ENCODE measurements at regions not wholly inside any gene's neighbourhood (a gene's known extent, or its start where the extent isn't known, plus 50 kb on each side); places are given as distances from the start of the nearest gene placed in this dataset.
"Not testable (repeated sequence)": the region's sequence is repeated elsewhere in the genome, so short reads cannot be mapped to it uniquely, and the experiment has no call there.

DNA sequence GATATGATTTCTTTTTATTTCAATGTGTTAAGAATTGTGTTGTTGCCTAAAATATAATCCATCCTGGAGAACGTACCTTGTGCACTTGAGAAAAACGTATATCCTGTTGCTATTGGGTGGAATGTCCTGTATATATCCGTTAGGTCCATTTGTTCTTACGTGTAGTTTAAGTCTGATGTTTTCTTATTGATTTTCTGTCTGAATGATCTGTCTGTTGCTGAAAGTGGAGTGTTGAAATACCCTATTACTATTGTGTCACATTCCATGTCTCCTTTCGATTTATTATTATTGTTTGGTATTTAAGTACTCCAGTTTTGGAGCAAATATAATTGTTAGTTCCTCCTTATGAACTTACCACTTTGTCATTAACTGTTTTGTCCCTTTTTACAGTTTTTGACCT is 270.6 kb downstream of the UBE2NL start:
- ATAC-seq; CTCF ChIA-PET; H3K27me3 Mint-ChIP-seq; H3K4me1 Mint-ChIP-seq (ENCODE audit: low read depth); POLR2A ChIA-PET; H3K4me3 Mint-ChIP-seq; H3K36me3 Mint-ChIP-seq (ENCODE audit: low read depth); H3K27ac Mint-ChIP-seq; intact Hi-C loops (cut with micrococcal nuclease); H3K9me3 Mint-ChIP-seq; DNase-seq: not testable (repeated sequence)

DNA sequence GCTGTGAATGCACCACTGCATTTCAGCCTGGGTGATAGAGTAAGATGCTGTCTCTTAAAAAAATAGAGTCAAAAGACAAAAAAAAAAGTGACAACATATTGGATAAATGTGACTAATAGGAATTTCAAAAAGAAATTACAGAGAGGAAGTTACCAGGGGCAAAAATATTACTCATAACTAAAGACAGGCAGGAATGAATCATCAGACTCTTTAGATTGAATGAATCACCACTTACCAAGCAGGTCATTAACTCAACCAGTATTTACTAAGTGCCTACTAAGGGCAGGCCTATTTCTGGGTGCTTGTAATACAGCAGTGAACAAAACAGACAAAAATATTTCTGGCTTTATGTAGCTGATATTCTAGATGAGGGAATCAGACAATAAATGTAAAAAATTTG is 301.3 kb downstream of the UBE2NL start:
- DNase-seq; H3K27me3 Mint-ChIP-seq; intact Hi-C loops (cut with micrococcal nuclease); H3K9me3 Mint-ChIP-seq; H3K27ac Mint-ChIP-seq; H3K36me3 Mint-ChIP-seq (ENCODE audit: low read depth); H3K4me1 Mint-ChIP-seq (ENCODE audit: low read depth); POLR2A ChIA-PET; CTCF ChIA-PET; H3K4me3 Mint-ChIP-seq: not testable (repeated sequence)
- ATAC-seq: peak; percentile 78

- H3K9me3 Mint-ChIP-seq; H3K4me3 Mint-ChIP-seq; H3K36me3 Mint-ChIP-seq (ENCODE audit: low read depth); DNase-seq; H3K27me3 Mint-ChIP-seq; POLR2A ChIA-PET; H3K27ac Mint-ChIP-seq; H3K4me1 Mint-ChIP-seq (ENCODE audit: low read depth); intact Hi-C loops (cut with micrococcal nuclease); ATAC-seq; CTCF ChIA-PET: not testable (repeated sequence)
These were observed 304.6 kb downstream of the UBE2NL start for GRCh38 chrX:144188489-144188888.

GRCh38 chrX:144197057-144197456 is 313.2 kb downstream of the UBE2NL start:
- H3K4me1 Mint-ChIP-seq (ENCODE audit: low read depth): not testable (repeated sequence)

GRCh38 chrX:144202726-144203125 is 318.9 kb downstream of the UBE2NL start:
- H3K27ac Mint-ChIP-seq; intact Hi-C loops (cut with micrococcal nuclease); DNase-seq; ATAC-seq; H3K27me3 Mint-ChIP-seq; H3K36me3 Mint-ChIP-seq (ENCODE audit: low read depth); H3K4me3 Mint-ChIP-seq; CTCF ChIA-PET; H3K4me1 Mint-ChIP-seq (ENCODE audit: low read depth); POLR2A ChIA-PET; H3K9me3 Mint-ChIP-seq: not testable (repeated sequence)

More at GRCh38 chrX:144197057-144197456, 313.2 kb downstream of the UBE2NL start:
- H3K27ac Mint-ChIP-seq; H3K9me3 Mint-ChIP-seq; H3K36me3 Mint-ChIP-seq (ENCODE audit: low read depth); intact Hi-C loops (cut with micrococcal nuclease); DNase-seq; H3K4me3 Mint-ChIP-seq; ATAC-seq; POLR2A ChIA-PET; CTCF ChIA-PET; H3K27me3 Mint-ChIP-seq: not testable (repeated sequence)

GRCh38 chrX:144208360-144209024 is 324.6 kb downstream of the UBE2NL start:
- H3K4me3 Mint-ChIP-seq; ATAC-seq; H3K27me3 Mint-ChIP-seq; DNase-seq; intact Hi-C loops (cut with micrococcal nuclease); H3K9me3 Mint-ChIP-seq; H3K36me3 Mint-ChIP-seq (ENCODE audit: low read depth); CTCF ChIA-PET; POLR2A ChIA-PET; H3K27ac Mint-ChIP-seq; H3K4me1 Mint-ChIP-seq (ENCODE audit: low read depth): not testable (repeated sequence)

- intact Hi-C loops (cut with micrococcal nuclease): no loop called here
- POLR2A ChIA-PET: no interaction called here
- TF ChIP-seq, protein P1, sequence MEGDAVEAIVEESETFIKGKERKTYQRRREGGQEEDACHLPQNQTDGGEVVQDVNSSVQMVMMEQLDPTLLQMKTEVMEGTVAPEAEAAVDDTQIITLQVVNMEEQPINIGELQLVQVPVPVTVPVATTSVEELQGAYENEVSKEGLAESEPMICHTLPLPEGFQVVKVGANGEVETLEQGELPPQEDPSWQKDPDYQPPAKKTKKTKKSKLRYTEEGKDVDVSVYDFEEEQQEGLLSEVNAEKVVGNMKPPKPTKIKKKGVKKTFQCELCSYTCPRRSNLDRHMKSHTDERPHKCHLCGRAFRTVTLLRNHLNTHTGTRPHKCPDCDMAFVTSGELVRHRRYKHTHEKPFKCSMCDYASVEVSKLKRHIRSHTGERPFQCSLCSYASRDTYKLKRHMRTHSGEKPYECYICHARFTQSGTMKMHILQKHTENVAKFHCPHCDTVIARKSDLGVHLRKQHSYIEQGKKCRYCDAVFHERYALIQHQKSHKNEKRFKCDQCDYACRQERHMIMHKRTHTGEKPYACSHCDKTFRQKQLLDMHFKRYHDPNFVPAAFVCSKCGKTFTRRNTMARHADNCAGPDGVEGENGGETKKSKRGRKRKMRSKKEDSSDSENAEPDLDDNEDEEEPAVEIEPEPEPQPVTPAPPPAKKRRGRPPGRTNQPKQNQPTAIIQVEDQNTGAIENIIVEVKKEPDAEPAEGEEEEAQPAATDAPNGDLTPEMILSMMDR (IDR thresholded peaks at IDR 0.05): no peak
- Mint-ChIP-seq H3K27me3 (no peaks in the 10 kb centered on the region), H3K4me1 (ENCODE audit: low read depth) (no peaks in the 10 kb centered on the region), H3K27ac (no peak overlapping the region), H3K36me3 (ENCODE audit: low read depth) (no peaks in the 10 kb centered on the region), H3K9me3 (peaks cover 4% of the 10 kb centered on the region), H3K4me3 (no peak overlapping the region)
- CTCF ChIA-PET: no interaction called here
- DNase-seq: no peak
- no peak for ATAC-seq
These were observed 330.8 kb downstream of the UBE2NL start for GRCh38 chrX:144214651-144215050.

GRCh38 chrX:144219035-144219434 is 335.2 kb downstream of the UBE2NL start:
- H3K4me1 Mint-ChIP-seq (ENCODE audit: low read depth): no peaks in the 10 kb centered on the region
- H3K27ac Mint-ChIP-seq: no peak overlapping the region
- H3K4me3 Mint-ChIP-seq: no peak overlapping the region
- no peaks in the 10 kb centered on the region for H3K36me3 Mint-ChIP-seq (ENCODE audit: low read depth)
- ATAC-seq: no peak
- intact Hi-C loops (cut with micrococcal nuclease): no loop called here
- ChIA-PET POLR2A (no interaction called here), CTCF (no interaction called here)
- TF ChIP-seq, protein P1 (IDR thresholded peaks at IDR 0.05): no peak
- H3K9me3 Mint-ChIP-seq: peaks cover 4% of the 10 kb centered on the region
- no peaks in the 10 kb centered on the region for H3K27me3 Mint-ChIP-seq
- DNase-seq: no peak

- ATAC-seq; H3K27ac Mint-ChIP-seq; POLR2A ChIA-PET; H3K4me3 Mint-ChIP-seq; H3K9me3 Mint-ChIP-seq; CTCF ChIA-PET; H3K4me1 Mint-ChIP-seq (ENCODE audit: low read depth); H3K36me3 Mint-ChIP-seq (ENCODE audit: low read depth); DNase-seq; intact Hi-C loops (cut with micrococcal nuclease); H3K27me3 Mint-ChIP-seq: not testable (repeated sequence)
These were observed 347.4 kb downstream of the UBE2NL start for GRCh38 chrX:144231116-144231785.

Data from activated CD8-positive, alpha-beta T cell treated with anti-CD3 and anti-CD28 coated beads for 36 hours (primary cell).